Dermis microvascular lymphatic vessel endothelial cell (primary cell): ENCODE measurements at regions not wholly inside any gene's neighbourhood (a gene's known extent, or its start where the extent isn't known, plus 50 kb on each side); places are given as distances from the start of the nearest gene placed in this dataset.
A peak's percentile ranks its signal among the peaks of the same experiment; 100 is the strongest.
"Not testable (repeated sequence)": the region's sequence is repeated elsewhere in the genome, so short reads cannot be mapped to it uniquely, and the experiment has no call there.

Experiments
- DNase-seq, 2 donors: peaks; one replicate each; pipeline versions ENCODE4 v3.0.0 to v3.0.0-alpha.2; 2010; ENCODE audit warnings: low read depth in 2 of 2

- DNase-seq, result no peak
Measured at GRCh38 chr11:69218946-69219720, 63.4 kb downstream of the SMIM38 start.

- no peak for DNase-seq
Measured at GRCh38 chr11:69219991-69220390, 64.3 kb downstream of the SMIM38 start.

- DNase-seq, result no peak
Measured at GRCh38 chr11:69220561-69221051, 64.9 kb downstream of the SMIM38 start.

GRCh38 chr11:69221086-69221485 lies 65.4 kb downstream of the SMIM38 start:
- no peak for DNase-seq

GRCh38 chr11:69221636-69222035 lies 65.9 kb downstream of the SMIM38 start:
- DNase-seq, result not testable (repeated sequence)

- DNase-seq, result no peak
Measured at GRCh38 chr11:69227271-69227670, 66.7 kb upstream of the MYEOV start.

- DNase-seq, result no peak
Measured at GRCh38 chr11:69229511-69229910, 64.4 kb upstream of the MYEOV start.

- DNase-seq, result no peak
Measured at GRCh38 chr11:69230856-69231425, 63.0 kb upstream of the MYEOV start.

GRCh38 chr11:69231466-69232018 lies 62.4 kb upstream of the MYEOV start:
- DNase-seq, result no peak

GRCh38 chr11:69232821-69233743 lies 60.9 kb upstream of the MYEOV start:
- DNase-seq, result no peak

- DNase-seq, result no peak
Measured at GRCh38 chr11:69233744-69234570, 60.0 kb upstream of the MYEOV start.

GRCh38 chr11:69234740-69235710 lies 58.9 kb upstream of the MYEOV start:
- DNase-seq, result no peak

GRCh38 chr11:69238573-69239351 lies 55.2 kb upstream of the MYEOV start:
- no peak for DNase-seq

- DNase-seq, result no peak
Measured at GRCh38 chr11:69239641-69240040, 54.3 kb upstream of the MYEOV start.

GRCh38 chr11:69240332-69241074 lies 53.5 kb upstream of the MYEOV start:
- peak in 1 of 2 donors; percentile 14 for DNase-seq

- DNase-seq, result no peak
Measured at GRCh38 chr11:69241075-69241740, 52.7 kb upstream of the MYEOV start.

- DNase-seq, result no peak
Measured at GRCh38 chr11:69241844-69242243, 52.1 kb upstream of the MYEOV start.
